ENCODE measurements at regions not wholly inside any gene's neighbourhood (a gene's known extent, or its start where the extent isn't known, plus 50 kb on each side); places are given as distances from the start of the nearest gene placed in this dataset.
A peak's percentile ranks its signal among the peaks of the same experiment; 100 is the strongest.

DNA sequence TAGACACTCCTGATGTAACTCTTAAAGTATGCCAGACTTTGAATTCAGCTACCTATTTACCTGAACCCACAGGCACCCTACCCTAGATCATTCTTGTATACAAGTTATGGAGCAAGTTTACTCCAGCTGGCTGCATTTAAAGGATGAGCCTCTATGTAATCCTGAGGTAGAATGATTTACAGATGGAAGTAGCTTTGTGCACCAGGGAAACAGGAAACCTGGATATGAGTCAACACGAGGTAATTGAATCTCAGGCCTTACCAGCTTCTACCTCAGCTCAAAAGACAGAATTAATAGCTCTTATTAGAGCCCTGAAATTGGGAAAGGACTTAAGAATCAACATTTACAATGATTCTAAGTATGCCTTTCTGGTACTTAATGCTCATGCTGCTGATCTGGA, 119.8 kb downstream of the AGTR2 start:
- no peaks in the 10 kb centered on the region for H3K9me3 ChIP-seq
- TF ChIP-seq, protein P1, sequence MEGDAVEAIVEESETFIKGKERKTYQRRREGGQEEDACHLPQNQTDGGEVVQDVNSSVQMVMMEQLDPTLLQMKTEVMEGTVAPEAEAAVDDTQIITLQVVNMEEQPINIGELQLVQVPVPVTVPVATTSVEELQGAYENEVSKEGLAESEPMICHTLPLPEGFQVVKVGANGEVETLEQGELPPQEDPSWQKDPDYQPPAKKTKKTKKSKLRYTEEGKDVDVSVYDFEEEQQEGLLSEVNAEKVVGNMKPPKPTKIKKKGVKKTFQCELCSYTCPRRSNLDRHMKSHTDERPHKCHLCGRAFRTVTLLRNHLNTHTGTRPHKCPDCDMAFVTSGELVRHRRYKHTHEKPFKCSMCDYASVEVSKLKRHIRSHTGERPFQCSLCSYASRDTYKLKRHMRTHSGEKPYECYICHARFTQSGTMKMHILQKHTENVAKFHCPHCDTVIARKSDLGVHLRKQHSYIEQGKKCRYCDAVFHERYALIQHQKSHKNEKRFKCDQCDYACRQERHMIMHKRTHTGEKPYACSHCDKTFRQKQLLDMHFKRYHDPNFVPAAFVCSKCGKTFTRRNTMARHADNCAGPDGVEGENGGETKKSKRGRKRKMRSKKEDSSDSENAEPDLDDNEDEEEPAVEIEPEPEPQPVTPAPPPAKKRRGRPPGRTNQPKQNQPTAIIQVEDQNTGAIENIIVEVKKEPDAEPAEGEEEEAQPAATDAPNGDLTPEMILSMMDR (IDR thresholded peaks at IDR 0.05) = no peak
- DNase-seq (no peak), ATAC-seq (peak; percentile 16)
- H3K36me3 ChIP-seq (ENCODE audit: low read depth) = no peaks in the 10 kb centered on the region
- H3K4me3 ChIP-seq = no peak overlapping the region
- intact Hi-C loops (cut with DNase I, micrococcal nuclease) = no loop called here
- H3K4me1 ChIP-seq (ENCODE audit: low read depth) = no peaks in the 10 kb centered on the region

DNA sequence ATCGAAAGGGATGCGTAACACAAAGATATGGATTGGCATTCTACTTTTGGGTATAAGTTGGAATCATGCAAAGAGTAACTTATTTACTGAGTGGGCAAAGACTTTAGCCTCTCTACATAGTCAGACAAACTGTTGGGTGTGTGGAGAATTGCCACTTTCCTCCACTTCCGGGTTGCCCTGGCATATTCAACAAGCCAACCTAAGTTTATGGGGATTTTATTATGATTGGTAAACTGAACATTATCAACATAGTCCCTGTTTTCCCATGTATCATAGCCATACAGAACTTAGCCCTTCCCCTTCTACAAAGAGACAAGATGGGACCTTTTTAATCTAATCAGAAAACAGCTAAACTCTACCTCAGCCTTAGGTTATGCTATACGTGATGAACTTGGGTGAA, 121.6 kb downstream of the AGTR2 start:
- H3K4me1 ChIP-seq (ENCODE audit: low read depth) = no peaks in the 10 kb centered on the region
- ATAC-seq (peak; percentile 76), DNase-seq (peak in 1 of 3 donors; percentile 24)
- no peaks in the 10 kb centered on the region for H3K9me3 ChIP-seq
- TF ChIP-seq, protein P1 (IDR thresholded peaks at IDR 0.05) = no peak
- no peak overlapping the region for H3K4me3 ChIP-seq
- no peaks in the 10 kb centered on the region for H3K36me3 ChIP-seq (ENCODE audit: low read depth)
- intact Hi-C loops (cut with DNase I, micrococcal nuclease) = no loop called here

- Histone ChIP-seq H3K9me3 (no peaks in the 10 kb centered on the region), H3K4me1 (ENCODE audit: low read depth) (no peaks in the 10 kb centered on the region), H3K4me3 (no peak overlapping the region), H3K36me3 (ENCODE audit: low read depth) (no peaks in the 10 kb centered on the region)
- TF ChIP-seq, protein P1 (IDR thresholded peaks at IDR 0.05) = no peak
- DNase-seq (no peak), ATAC-seq (no peak)
- intact Hi-C loops (cut with DNase I, micrococcal nuclease) = no loop called here
Observed at GRCh38 chrX:116298956-116299355, 128.4 kb downstream of the AGTR2 start.

- no peaks in the 10 kb centered on the region for H3K36me3 ChIP-seq (ENCODE audit: low read depth)
- H3K9me3 ChIP-seq = no peaks in the 10 kb centered on the region
- TF ChIP-seq, protein P1 (IDR thresholded peaks at IDR 0.05) = no peak
- intact Hi-C loops (cut with DNase I, micrococcal nuclease) = no loop called here
- ATAC-seq (no peak), DNase-seq (no peak)
- H3K4me3 ChIP-seq = no peak overlapping the region
- H3K4me1 ChIP-seq (ENCODE audit: low read depth) = no peaks in the 10 kb centered on the region
Observed at GRCh38 chrX:116306218-116306617, 130.2 kb upstream of the SLC6A14 start.

DNA sequence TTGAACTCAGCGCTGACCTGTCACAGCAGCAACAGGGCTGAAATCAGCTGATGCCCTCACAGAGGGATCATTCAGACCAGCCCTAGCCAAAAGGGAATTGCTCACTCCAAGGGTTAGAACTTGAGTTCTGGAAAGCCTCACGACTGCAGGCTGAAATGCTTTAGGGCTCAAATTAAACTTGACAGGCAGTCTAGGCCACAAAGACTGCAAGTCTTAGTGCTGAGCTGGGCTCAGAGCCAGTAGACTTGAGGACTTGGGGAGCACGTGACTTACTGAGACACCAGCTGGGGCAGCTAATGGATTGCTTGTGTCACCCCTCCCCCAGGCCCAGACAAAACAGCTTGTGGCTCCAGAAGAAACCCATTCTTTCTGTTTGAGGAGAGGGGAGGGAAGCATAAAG, 119.0 kb upstream of the SLC6A14 start:
- intact Hi-C loops (cut with DNase I, micrococcal nuclease) = no loop called here
- H3K4me3 ChIP-seq = no peak overlapping the region
- TF ChIP-seq, protein P1 (IDR thresholded peaks at IDR 0.05) = no peak

DNA sequence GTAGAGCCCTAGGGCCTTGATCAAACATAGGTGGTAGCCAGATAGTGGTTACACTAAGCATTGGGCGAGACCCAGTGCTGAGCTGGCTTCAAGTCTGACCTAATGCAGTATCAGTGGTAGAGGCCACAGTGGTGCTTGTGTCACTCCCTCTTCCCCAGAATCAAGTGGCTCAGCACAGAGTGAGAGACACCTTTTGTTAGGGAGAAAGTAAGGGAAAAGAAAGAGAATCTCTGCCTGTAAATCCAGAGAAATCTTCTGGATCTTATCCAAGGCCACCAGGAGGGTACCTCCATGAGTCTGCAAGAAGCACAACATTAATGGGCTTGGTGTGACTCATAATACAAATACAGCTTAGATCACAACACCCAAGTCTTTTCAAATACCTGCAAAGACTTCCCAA, 117.7 kb upstream of the SLC6A14 start:
- ATAC-seq = no peak
- Histone ChIP-seq H3K4me3 (no peak overlapping the region), H3K4me1 (ENCODE audit: low read depth) (no peaks in the 10 kb centered on the region), H3K36me3 (ENCODE audit: low read depth) (no peaks in the 10 kb centered on the region), H3K9me3 (no peaks in the 10 kb centered on the region)
- DNase-seq = no peak
- intact Hi-C loops (cut with DNase I, micrococcal nuclease) = no loop called here
- TF ChIP-seq, protein P1 (IDR thresholded peaks at IDR 0.05) = no peak

More for the DNA sequence above, 119.0 kb upstream of the SLC6A14 start:
- H3K4me1 ChIP-seq (ENCODE audit: low read depth) = no peaks in the 10 kb centered on the region
- ATAC-seq = peak; percentile 37
- no peaks in the 10 kb centered on the region for H3K36me3 ChIP-seq (ENCODE audit: low read depth)
- peak in 1 of 3 donors; percentile 29 for DNase-seq
- H3K9me3 ChIP-seq = no peaks in the 10 kb centered on the region

Data from mucosa of descending colon (tissue), 3 donors.